HG02943 (cell line): ENCODE measurements at regions not wholly inside any gene's neighbourhood (a gene's known extent, or its start where the extent isn't known, plus 50 kb on each side); places are given as distances from the start of the nearest gene placed in this dataset.

Experiments used
- ATAC-seq: cut with Tn5 transposase; IDR thresholded peaks from one replicate; pipeline ENCODE4 v1.9.1; 2021; ENCODE audit warnings: mild to moderate bottlenecking, low read depth, moderate library complexity; ENCODE audit not compliant: unreplicated experiment

- ATAC-seq = no peak
Measured at GRCh38 chr5:58260243-58260642, 199.6 kb downstream of the PLK2 start.

DNA sequence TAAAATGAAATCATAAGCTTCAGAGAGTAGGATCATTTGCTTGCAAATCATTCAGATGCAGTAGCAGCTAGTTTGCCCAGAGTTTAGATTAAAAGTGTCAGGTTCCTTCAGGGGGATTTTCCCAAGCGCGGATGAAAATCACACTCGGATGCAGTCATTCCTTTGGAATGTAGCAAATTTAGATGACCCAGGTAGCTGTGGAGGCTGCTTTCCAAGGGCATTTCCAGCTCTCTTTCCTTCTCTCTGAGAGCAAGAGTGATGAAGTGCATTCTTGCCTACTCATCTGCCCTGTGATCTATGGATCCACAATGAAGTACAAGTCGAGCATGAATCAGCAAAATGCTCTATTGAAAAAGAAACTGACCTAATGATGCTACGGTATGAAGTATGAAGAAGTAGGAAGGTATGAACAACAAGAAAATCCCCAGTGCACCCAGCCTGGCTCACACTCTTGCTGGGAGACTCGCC lies 200.2 kb downstream of the PLK2 start:
- ATAC-seq = no peak

DNA sequence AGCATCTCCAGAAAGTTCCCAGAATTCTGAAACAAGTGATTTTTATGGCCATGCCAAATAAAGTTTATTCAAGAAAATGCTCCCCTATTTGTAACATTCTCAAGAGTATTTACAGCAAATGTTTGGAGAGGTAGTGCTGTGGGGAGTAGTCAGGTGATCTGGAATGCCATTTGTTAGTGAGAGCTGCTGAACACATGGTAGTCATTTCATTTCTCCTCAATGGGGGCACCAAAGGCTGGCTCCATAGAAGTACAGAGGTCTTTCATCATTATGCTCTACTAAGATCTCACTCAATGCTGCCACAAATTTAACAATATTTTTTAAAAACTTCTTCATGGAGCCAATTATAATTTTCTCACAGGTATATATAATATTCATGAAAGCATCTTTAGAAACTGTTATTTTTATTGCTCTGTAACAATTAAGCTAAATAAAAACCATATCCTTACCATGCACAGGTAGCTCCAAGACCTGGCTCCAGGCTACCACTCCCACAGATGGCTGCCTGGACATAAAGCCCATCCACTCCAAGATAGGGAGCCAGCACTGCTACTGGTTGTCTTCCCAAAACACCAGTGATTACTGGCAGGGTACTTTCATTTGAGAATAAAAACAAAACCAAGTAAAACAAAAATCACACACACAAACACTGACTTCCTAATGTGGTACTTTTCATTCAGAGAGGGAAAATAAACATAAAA lies 200.8 kb downstream of the PLK2 start:
- no peak for ATAC-seq

GRCh38 chr5:58255970-58256369 lies 203.9 kb downstream of the PLK2 start:
- ATAC-seq = no peak

DNA sequence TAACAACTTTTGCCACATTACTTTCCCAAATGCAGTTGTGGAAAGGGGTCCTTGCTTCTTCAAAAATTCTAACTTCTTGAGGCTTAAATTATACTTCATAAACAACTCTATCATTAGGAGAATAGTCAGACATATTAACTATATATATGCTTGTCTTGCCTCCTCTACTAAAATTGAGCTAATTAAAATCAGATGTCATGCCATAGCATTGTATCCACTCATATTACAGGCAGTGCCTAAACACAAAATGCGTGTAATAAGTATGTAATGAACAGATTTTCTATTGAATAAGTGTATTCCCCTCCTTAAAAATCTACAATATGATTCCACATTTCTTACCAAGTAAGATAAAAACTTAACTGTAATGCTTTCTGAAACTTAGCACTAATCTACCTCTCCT lies 204.5 kb downstream of the PLK2 start:
- no peak for ATAC-seq

GRCh38 chr5:58248221-58248620 lies 211.7 kb downstream of the PLK2 start:
- ATAC-seq = no peak

- ATAC-seq = no peak
Measured at GRCh38 chr5:58246461-58246944, 213.4 kb downstream of the PLK2 start.

- ATAC-seq = no peak
Measured at GRCh38 chr5:58245476-58245840, 214.4 kb downstream of the PLK2 start.

DNA sequence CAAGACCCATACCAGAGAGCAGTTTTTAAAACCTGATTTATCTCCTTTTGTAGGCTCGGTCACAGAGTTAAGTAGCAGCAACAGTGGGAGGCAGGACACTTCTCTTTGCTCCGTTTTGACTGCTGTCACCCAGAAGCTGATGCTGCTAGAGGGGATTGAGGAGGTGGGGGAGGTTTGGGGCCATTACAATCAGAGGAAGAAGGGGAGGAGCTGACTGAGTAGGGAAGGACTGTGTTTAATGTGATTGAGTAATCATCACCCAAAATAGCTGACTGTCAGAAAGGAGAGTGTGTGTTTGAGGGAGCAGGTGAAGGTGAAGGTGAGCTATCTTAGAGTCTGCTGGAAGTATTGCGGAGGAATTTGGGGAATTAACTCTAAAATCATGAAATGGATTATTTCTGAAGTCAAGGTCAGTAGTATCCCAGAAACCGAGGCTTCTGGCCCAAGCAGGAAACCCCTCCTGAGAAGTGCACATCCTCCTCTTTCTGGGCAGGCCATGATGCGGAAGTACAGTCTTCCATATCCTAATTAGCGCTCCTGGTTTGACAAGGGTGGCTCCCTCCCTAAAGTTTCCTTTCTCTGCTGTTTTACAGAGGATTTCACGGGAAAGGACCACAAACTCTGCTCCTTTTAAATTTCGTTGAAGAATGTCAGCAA lies 214.9 kb downstream of the PLK2 start:
- no peak for ATAC-seq

DNA sequence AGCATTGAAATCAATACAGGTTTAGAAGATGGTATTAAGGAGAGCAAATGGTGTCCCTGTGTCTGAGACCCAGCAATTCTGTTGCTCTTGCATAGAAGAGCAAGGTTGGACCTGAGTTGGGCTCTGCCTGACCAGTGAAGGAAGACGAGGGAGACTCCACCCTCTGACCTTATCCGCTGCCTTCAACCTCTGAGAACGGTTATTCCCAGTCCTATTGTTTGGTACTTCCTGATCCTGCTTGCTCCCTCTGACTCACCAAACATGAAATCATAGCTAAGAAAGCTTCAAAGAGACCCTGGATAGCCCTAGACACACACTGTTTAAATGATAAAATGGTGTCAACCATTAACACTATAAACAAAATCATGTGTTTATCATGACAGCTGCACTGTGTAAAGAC lies 218.5 kb downstream of the PLK2 start:
- ATAC-seq = no peak

GRCh38 chr5:58240322-58240721 lies 219.6 kb downstream of the PLK2 start:
- ATAC-seq = no peak

DNA sequence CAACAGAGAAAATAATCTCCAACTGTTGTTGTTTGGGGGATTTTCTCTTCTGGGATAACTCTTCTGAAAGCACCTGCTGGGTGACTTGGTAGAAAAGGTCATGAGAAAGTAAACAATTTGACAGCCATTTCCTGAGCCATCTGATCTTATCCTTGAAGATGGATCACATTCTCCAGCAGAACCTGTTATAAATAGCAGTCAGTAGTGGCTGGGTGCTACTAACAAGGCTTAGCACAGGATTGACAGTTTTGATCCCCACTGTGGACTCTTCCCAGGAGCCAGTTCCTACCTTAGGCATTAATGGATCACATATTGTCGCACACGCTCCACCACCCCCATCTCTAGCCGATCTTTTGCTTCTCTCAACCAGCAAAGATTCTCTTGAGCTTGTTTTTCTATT lies 220.2 kb downstream of the PLK2 start:
- no peak for ATAC-seq

GRCh38 chr5:58239045-58239444 lies 220.8 kb downstream of the PLK2 start:
- no peak for ATAC-seq

- no peak for ATAC-seq
Measured at GRCh38 chr5:58236498-58236897, 223.4 kb downstream of the PLK2 start.

DNA sequence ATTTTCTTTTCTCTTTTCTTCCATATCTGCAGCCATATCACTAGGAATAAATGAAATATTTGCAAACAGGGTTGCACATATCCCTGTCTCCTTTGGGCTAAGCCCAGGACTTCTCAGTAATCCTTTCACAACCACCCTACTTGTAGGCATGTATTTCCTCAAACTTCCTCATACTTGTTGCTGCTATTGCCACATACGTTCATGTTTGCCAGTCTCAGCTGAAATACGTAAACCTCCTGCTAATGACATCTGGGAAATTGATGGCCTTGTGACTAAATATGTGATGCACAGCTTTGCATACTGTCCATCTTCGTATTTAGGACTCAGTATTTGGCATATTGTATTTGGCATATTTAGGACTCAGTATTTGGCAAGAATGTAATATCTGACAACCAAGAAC lies 224.6 kb downstream of the PLK2 start:
- no peak for ATAC-seq

DNA sequence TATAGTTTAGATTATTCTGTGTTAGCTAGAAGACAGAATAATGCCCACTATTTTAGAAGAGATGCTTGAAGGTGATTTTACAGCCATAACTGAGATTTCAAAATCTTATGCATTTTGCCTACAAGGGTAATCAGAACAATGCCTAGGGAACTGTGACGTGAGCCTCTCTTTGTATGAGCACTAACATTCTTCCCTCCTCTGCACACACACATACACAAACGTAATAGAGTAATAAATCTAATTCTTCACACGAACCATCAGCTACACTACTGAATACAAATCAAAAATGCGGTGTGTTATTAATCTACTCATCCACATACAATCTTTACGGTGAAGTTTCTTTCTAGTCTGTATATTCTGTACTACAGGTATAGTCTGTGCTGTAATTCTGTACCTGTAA lies 227.8 kb downstream of the PLK2 start:
- ATAC-seq = no peak

DNA sequence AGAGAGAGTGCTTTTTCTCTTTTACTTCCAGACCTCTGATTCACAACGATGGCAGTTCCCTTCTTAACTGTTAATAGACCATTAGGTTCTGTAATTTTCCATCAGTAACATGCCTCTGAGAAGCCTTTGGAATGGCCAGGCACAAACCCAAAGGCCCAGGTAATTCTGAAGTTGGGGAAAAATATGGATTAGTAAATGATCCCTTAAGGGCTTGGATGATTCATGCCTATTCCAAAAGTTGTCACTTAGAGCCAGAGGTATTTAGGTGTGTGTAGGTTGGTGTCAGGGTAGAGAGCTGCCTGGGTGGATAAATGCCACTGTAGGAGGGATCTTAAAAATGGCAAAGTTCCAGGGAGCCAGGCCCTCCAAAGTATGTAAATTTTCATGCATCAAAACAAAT lies 228.8 kb downstream of the PLK2 start:
- no peak for ATAC-seq

- ATAC-seq = no peak
Measured at GRCh38 chr5:58228896-58229295, 231.0 kb downstream of the PLK2 start.

GRCh38 chr5:58227858-58228257 lies 232.0 kb downstream of the PLK2 start:
- ATAC-seq = no peak

DNA sequence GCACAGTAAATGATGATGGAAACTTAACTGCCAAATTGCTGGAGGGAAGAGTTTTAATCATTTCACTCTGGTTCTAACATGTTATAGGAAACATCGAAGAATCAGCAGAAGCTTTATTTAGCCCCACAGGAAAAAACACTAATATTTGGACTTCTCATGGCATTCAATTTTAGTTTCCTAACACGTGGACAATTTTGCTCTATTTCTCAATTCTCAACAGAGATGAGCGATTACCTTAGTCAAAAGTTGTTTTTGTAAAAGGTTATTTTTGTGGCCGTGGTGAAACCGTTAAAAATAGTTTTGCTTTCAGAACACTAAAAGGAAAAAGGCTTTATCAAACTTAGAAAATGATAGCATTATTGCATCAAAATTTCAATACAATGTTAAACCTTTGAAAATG lies 235.2 kb downstream of the PLK2 start:
- ATAC-seq = no peak

DNA sequence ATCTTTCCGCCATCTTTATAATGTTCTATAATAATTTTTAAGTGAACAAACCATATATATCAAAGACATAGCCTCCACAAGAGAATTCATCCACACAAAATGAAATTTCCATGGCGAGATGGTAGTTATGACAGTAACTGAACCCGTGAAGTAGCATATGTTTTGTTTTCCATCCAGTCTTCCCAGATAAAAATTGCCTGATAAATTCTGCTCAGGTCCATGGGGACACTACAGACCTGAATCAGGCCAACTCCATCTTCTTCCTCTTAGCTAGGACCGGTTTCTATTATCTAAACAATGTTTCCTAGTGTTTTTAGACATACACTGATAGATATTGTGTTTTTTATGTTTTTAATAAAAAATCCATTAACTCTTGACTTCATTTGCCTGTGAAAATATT lies 235.7 kb downstream of the PLK2 start:
- no peak for ATAC-seq

DNA sequence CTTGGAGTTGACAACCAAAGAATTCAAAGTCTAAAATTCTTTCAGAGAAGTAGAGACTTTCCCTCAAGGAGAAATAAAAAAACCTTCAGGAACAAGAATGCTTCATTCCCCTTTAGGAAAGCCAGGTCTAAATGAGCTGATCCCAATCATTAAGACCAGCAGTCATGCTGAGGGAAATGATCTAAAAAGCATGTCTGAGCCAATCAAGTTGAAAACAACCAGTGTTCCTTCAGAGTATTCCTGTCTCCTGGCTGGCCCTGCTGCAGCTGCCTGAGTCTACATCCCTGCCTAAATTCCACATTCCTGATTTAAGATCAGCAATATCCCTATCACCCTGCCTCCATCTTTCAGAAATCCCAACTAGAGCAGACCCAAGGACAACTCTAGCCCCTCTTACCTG lies 244.5 kb downstream of the PLK2 start:
- no peak for ATAC-seq
